Inflammatory macrophage treated with lipopolysaccharide for 1 hour (primary cell): ENCODE measurements at regions not wholly inside any gene's neighbourhood (a gene's known extent, or its start where the extent isn't known, plus 50 kb on each side); places are given as distances from the start of the nearest gene placed in this dataset.
A peak's percentile ranks its signal among the peaks of the same experiment; 100 is the strongest.
"Not testable (repeated sequence)": the region's sequence is repeated elsewhere in the genome, so short reads cannot be mapped to it uniquely, and the experiment has no call there.

Source experiments
- DNase-seq, 2 donors: peaks; one replicate each; pipeline ENCODE4 v3.0.0-alpha.2; 2020 to 2022

DNA sequence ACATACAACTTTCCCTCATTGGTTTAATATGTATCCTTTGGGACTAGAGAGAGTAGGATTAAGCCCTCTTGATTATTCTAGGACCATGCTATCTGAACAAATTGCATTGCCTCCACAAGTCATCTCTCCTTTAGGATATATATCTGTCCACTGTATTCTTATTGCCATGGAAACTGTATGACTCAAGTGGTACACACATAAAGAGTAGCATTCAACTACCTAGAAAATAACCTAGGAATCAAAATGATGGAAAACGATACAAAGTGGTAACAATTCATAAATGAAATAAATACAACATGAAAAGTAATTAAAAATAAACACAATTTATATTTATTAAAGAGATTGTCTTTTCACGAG lies 212.1 kb upstream of the P2RY1 start:
- DNase-seq = no peak

GRCh38 chr3:152623286-152623911 lies 211.5 kb upstream of the P2RY1 start:
- DNase-seq = peak in 1 of 2 donors; percentile 3

DNA sequence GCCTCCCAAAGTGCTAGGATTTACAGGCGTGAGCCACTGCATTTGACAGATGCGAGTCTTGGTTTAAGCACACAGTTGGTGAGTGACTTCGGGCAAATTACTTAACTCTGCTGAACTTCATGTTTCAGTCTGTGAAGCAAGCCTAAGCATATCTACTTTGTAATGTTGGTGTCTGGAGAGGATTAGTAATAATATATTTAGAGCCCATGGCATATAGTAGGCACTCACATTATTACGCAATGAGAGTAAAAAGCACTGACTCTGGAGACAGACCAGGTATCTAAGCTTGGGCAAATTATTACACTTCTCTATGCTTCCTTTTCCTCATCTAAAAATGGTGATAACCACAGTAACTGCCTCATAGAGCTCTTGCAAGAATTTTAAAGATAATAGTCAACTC lies 208.7 kb upstream of the P2RY1 start:
- DNase-seq = no peak

DNA sequence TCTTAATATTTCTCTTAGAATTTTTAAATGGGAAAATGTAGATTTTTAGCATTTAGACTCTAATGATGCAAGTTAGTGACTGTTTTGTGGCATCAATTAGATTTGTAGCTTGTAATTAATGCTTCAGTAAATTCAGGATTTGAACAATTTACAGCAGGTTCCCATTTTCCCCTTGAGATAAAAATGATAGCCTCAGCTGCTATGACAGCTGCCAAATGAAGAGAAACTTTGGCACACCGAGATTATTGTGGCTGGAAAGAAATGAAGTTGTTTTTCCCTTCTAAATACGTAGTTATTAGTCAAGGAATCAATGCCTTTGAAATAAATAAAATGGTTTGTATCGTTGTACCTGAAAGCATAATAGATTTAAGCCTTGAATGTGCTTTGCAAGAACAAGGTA lies 206.4 kb upstream of the P2RY1 start:
- no peak for DNase-seq

DNA sequence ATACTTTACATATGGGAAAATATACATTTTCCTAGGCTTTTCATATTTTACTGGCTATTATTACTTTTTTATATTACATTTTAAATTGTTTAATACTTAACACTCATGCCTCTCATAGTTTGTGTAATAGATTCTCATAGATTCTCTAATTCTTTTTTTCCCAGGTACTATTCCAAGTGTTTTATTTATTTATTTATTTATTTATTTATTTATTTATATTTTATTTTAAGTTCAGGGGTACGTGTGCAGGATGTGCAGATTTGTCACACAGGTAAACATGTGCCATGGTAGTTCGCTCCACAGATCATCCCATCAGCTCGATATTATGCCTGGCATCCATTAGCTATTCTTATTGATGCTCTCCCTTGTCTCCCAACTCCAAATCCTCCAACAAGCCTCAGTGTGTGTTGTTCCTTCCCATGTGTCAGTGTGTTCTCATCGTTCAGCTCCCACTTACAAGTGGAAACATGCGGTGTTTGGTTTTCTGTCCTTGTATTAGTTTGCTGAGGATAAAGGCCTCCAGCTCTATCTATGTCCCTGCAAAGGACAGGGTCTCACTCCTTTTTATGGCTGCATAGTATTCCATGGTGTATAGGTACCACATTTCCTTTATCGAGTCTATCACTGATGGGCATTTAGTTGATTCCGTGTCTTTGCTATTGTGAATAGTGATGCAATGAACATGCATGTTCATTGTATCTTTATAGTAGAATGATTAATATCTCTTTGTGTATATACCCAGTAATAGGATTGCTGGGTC lies 205.4 kb upstream of the P2RY1 start:
- no peak for DNase-seq

DNA sequence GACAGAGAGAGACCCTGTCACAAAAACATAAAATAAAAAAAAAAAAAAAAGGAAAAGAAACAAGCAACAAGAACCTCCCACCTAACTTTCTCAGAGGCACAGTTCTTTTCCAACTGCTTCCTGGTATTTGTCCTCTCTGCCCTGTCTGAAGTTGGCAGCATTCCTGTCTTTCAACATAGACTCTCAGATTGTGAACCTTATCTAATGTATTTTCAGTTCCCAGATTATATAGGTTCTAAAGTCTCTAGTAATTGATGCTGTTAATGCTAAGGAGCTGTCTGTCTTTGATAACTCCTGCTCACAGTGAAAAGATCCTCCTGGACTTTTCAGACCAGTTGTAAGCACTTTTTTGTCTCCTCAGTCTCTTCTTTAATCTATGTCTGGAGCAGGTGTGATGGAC lies 199.5 kb upstream of the P2RY1 start:
- no peak for DNase-seq

DNA sequence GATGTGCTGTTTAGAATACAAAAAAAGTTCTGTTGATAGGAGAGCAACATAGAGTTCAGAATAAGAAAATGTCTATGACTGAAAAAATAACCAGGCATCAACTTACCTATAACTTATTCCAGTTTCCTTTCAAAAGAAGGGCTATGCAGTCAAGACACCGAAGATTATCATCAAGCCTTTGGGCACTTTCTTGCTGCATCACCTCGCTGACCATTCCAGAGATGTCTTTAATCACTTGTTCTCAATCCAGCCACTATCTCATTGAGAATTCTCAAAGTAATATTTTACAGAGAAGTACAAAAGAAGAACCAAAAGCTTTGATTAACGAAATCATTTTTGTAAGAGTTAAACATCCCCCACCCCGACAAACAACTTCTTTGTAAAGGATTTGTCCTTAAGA lies 198.3 kb upstream of the P2RY1 start:
- DNase-seq = no peak

DNA sequence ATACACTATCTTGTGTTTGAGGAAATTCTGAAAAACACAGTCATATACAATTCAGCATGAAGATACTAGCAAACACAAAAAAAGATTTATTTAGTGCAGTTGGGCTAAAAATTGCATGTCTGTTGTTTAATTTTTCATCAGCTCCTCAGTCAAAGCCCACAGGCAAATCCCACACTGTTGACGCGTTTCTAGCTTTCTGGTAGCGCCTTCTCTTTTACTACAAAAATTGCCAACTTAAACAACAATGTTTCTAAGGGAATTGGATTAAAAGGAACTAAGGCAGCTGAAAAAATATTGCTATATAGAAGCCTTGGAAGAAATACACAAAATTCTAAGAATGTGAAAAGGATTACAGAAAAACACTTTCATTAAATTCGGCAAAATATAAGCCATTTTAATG lies 196.7 kb upstream of the P2RY1 start:
- DNase-seq = no peak

DNA sequence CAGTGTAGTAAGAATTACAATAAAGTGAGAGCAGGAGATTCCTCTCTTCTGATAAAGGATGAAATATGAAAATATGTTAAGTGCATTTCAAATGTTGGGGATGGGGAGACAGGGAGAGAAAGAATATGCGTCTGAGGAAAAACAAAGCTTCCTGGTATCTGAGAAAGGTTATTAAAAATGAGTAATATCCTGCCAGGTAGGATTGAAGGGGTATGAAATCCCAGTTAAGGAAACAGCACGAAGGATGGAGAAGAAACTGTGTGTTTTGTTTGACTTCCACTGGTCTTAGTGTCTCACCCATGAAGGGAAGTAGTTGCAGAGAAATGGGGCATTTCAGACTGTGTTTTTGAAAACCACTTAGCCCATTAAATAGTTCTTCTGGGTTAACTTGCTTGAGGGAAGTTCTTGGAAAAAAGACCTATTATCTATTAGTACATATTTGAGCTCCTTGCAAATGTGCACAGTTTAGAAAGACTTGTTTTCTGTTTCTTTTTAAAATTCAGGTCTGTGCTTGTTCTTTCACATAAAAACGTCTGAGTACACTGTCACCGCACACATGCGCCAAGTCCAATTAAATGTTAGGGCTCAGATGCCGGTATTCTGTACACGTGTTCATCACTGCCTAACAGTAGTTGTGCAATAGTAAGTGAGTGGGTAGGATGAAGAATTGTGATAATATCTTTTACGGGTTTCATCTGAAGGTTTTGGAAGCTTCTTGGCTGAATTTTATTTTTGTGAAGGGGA lies 196.1 kb upstream of the P2RY1 start:
- no peak for DNase-seq

DNA sequence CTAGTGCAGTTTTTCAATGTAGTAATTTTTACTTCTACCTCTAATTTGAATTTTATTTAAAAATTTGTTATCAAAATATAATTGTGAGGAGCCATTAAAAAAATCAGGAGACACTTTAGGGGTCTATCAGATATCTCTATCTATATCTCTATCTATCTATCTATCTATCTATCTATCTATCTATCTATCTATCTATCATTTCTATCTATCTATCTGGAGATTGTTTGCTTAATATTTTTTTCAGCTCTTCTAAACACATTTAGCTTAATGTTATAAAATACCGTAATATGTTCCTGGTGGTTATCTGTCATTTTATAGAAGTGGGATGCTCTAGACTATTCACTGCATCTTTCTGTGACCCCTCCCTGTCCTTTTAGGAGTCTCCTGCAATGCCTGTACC lies 193.7 kb upstream of the P2RY1 start:
- no peak for DNase-seq

- DNase-seq = no peak
Observed at GRCh38 chr3:152642658-152643057, 192.3 kb upstream of the P2RY1 start.

- no peak for DNase-seq
Observed at GRCh38 chr3:152644478-152644877, 190.5 kb upstream of the P2RY1 start.

- no peak for DNase-seq
Observed at GRCh38 chr3:152646004-152646403, 188.9 kb upstream of the P2RY1 start.

DNA sequence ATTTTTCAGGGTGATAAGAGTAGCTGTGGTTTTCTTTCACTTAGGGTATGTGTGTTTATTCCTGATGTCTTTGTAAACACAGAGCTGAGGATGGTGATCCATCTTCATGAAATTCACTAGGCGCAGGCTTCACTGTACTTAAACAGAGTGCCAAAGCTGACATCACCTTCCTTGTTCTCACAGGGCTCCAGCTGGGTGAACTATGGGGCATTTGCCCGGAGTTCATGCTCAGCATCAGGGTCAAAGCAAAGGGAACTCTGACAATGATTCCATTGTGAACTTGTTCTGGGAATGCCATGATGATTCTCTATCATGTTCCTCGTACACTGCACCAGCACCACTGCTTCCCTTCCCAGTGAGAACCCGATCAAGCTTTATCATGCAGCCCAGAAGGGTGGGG lies 184.8 kb upstream of the P2RY1 start:
- DNase-seq = no peak

- DNase-seq = not testable (repeated sequence)
Observed at GRCh38 chr3:152650923-152651322, 184.0 kb upstream of the P2RY1 start.

DNA sequence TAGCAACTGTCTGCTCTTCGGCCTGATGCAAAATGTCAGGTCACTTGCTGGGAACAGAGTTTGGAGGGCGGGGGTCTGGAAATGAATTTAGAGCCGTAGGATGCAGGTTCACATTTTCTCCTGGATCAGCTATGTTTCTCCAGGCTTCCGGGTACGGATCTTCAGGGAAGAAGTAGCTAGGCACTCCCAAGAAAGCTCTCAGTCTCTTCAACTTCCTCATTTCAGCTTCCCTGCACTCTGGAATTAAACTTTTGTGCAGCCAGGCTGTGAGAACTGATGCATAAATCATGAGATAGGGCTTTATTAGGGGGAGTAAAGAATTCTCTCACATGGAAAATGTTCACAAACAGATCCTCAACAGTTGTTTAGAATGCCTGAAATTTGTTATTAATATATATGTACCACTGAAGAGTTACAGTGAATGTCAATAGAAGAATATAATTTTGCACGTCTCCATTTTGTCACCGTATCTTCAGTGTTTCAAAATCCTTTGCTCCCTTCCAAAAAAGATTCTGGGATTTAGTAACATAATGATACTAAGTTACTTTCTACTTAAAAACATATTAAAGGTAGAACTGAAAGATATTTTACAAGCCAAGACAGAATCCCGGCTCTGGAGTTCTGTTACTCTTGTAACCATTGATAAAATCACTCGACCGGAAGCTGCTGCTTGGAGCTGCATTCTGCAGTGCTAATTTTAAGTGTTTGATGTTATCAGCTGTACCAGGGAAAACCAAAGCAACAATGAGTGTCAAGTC lies 178.5 kb upstream of the P2RY1 start:
- peak; percentile 35 to 40 for DNase-seq

DNA sequence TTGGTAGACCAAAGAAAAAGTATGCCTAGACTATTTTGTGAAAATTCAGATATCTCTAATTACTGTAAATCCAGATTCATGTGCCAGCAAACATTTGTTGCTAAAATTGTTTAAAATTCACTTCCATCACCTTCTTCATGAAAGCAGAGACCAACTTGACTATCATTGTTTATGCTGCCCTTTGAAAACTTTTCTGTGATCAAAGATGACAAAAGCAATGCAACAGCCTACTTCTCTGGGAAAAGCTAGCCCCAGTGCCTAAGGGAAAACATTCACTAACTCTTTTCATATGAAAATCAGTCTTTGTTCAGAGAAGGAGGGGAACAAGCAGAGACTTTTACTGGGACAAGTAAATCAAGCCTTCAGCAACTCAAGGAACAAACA lies 178.0 kb upstream of the P2RY1 start:
- no peak for DNase-seq

GRCh38 chr3:152658977-152659720 lies 175.8 kb upstream of the P2RY1 start:
- no peak for DNase-seq

DNA sequence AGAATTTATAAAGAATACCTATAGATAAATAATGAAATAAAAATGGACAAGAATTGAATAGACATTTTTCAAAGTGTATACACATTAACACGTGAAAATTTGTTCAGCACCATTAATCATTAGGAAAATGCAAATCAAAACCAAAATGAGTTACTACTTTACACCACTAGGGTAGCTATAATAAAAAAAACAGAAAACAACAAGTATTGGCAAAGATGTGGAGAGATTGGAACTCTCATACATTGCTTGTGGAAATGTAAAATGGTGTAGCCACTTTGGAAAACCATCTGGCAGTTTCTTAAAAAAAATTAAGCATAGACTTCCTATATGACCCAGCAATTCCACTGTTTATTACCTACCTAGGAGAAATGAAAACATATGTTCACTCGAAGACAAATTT lies 172.8 kb upstream of the P2RY1 start:
- DNase-seq = no peak

DNA sequence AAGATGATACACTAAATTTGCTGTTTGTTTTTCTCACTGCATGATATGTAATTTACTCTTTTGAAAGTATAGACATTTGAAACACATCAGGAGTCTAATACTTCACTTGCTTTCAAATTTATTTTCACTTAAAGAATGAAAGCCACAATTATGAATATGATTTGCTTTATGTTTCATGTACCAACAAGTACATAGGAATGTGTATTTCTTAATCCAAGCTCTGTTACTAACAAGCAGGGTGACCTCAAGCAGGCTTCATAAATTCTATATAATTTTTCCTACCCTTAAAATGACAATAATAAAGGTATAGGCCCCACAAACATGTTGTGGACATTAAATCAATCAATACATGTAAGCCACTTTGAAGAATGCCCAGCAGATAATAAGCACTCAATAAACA lies 170.2 kb upstream of the P2RY1 start:
- DNase-seq = no peak

DNA sequence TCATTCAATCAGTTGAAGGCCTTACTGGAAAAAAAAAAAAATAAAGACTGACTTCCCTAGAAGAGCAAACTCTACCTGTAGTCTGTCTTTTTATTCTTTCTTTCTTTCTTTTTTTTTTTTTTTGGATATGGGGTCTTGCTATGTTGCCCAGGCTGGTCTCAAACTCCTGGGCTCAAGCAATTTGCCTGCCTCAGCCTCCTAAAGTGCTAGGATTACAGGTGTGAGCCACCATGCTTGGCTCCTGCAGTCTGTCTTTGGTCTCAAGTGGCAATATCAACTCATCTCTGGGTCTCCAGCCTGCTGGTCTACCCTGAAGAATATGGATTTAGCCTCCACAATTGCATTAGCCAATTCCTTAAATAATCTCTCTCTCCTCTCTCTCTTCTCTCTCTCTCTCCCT lies 167.7 kb upstream of the P2RY1 start:
- no peak for DNase-seq

DNA sequence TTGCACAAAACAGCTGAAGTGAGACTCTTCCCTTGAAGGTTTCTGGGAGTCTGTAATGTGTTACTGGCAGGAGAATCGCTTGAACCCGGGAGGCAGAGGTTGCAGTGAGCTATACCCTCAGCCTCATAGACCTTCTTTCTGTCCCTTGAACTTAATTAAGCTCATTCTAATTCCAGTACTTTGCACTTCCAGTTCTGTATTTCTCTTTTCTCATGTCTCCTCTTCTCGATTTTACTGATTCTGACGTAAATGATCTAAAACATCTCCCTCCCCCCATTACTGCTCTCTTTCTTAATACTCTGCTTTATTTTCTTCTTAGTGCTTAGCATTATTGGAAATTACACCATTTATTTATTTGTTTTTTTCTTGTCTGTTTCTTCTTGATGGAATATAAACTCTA lies 165.4 kb upstream of the P2RY1 start:
- DNase-seq = no peak
